SHP77 treated with DMSO at 0.1 percent for 48 hours (cell line): ENCODE measurements at regions not wholly inside any gene's neighbourhood (a gene's known extent, or its start where the extent isn't known, plus 50 kb on each side); places are given as distances from the start of the nearest gene placed in this dataset.
"Not testable (repeated sequence)": the region's sequence is repeated elsewhere in the genome, so short reads cannot be mapped to it uniquely, and the experiment has no call there.

Source experiments
- DNase-seq: peaks from one replicate; lab custom pipeline; 2025; lab: John Stamatoyannopoulos, UW

DNA sequence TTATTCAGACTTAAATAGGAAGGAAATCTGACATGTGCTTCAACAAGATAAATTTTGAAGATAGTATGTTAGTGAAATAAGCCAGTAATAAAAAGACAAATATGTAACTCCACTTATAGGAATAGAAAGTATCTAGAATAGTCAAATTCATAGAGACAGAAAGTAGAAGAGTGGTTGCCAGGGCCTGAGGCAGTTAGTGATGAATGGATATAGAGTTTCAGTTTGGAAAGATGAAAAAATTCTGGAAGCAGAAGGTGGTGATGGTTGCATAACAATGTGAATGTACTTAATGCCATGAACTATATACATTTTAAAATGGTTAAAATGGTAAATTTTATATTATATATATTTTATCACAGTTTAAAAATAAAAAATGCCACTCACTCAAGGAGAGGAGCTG, 54.3 kb downstream of the HAND2 start:
- no peak for DNase-seq

DNA sequence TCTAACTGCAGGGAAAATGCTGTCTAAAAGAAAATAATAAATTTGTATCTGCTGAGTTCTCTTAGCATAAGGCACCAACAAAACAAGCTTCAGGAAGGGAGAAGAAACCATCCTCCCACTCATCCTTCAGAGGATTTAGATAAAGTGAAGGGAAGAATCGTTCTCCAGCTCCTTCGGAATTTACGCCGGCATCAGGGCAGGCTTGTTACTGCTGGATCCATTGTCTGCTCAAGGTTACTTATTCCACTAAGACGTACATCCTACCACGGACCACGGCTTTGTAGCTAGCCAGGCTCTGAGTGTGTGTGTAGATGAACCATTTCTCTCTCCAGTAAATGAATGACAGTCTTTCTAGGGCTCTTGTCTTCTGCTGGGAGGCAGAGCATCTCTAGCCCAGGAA, 60.4 kb downstream of the HAND2 start:
- DNase-seq, result no peak

DNA sequence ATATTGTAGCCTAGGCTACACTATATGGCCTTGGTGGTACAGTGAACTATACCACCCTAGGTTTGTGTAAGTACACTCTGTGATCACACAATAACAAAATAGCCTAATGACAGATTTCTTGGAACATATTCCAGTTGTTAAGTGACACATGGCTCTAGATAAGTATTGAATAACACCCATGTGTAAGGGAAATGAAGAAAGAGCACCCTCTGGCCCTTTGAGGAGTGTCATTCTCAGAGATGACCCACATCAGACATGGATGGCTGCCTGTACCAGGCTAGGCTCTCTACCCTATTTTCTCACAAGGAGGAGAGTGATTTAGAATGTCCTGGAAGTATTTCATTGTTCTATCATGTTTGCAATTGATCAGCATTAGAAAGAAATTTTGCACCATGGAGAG, 61.7 kb downstream of the HAND2 start:
- DNase-seq, result no peak

DNA sequence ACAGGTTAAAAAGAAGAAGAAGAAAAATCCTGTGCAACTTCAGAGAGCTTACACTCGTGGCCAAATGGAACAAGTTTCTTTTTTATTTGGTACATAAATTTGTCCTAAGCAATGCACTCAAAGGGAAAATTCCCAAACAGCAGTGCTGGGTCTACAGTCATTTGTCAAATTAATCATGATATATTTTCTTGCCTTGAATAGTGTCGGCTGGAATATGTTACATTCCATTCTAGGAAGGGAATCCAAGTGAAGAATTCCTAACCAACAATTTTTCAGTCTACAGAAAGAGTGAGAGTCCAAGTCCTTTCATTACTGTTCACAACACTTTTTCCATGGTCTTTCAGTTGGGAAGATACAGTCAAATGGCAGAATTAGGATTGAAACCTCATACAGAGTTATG, 63.9 kb downstream of the HAND2 start:
- no peak for DNase-seq

DNA sequence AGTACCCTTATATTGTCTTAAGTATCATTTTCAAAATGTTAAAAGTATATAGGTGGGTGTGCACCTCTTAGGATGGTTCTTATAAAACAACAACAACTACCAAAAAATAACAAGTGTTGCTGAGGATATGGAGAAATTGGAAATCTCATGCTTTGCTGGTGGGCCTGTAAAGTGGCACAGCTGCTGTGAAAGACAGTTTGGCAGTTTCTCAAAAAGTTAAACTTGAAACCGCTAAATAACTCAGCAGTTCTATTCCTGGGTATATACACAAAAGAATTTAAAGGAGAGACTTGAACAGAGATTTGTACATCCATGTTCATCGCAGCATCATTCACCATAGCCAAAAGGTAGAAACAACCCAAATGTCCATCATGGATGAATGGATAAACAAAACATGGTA, 65.5 kb downstream of the HAND2 start:
- no peak for DNase-seq

DNA sequence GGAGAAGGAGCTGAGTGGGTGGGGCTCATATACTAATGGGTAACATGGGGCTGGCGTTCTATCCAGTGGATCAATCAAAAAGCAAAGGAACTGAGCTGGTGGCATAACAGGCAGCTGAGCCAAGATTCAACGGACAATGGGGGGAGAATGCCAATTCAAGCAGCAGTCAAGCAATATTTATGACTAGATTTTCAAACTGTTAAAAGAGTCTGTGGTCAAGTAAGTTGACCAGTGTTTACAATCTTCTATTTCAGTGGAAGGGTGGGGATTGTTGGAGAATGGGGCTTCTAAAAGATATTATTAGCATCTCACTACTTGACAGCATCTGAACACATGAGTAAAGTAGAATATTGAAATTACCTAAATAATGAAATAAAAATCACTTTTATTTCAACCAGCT, 64.9 kb upstream of the SCRG1 start:
- no peak for DNase-seq

DNA sequence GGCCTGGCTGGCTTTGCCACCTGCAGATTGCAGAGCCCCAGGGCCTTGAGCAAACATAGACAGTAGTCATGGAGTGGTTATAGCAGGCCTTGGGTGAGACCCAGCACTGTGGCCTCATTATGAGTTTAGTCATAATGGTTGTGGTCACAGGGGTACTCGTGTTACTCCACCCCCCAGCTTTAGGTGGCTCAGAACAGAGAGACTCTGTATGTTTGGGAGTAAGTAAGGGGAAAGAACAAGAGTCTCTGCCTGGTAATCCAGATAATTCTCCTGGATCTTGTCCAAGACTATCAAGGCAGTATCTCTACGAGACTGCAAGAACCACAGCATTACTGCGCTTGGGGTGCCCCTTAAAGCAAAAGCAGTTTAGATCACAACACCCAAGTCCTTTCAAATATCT, 62.3 kb upstream of the SCRG1 start:
- DNase-seq, result no peak

DNA sequence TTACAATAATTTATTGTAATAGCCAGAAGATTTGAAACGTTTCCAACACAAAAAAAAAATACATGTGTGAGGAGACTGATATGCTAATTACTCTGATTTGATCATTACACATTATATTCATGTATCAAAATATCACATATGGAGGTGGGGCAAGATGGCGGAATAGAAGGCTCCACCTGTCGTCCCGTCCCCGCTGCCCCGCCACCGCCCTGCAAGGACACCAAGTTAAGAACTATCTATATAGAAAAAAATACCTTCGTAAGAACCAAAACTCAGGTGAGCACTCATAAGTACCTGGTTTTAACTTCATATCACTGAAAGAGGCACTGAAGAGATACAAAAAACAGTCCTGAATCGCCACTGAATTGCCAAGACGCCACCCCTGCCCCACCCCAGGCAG, 60.9 kb upstream of the SCRG1 start:
- no peak for DNase-seq

DNA sequence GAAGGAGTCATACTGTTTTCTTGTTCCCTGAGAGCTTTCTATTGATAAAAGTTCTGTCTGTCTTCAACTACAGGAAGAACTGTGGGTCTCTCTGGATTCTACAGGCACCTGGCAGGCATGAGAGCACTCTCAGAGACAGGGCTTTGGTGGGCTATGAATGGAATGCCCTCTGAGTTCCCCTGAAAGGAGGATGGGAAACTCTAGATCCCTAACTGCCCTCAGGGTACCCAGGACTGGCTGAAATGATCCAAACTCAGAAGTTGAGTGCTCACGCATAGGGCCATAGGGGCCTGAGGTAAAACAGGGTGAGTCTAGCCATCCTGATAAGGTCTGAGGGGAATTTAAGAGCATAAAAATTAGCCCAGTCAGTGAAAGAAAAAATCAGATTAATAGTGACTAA, 59.0 kb upstream of the SCRG1 start:
- DNase-seq, result no peak

DNA sequence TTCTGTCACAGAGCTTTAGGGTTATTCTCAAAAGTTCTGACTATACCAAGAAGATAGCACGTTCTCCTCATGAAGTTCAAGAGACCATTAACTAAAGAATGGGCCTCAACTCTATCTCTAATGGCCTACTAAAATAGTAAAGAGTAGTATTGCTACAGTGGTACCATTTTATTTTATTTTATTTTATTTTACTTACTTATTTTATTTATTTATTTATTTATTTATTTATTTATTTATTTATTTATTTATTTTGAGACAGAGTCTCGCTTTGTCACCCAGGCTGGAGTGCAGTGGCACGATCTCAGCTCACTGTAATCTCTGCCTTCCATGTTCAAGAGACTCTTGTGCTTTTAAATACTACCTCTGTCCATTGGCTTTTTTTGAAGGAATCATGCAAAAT, 52.5 kb upstream of the SCRG1 start:
- DNase-seq, result not testable (repeated sequence)

DNA sequence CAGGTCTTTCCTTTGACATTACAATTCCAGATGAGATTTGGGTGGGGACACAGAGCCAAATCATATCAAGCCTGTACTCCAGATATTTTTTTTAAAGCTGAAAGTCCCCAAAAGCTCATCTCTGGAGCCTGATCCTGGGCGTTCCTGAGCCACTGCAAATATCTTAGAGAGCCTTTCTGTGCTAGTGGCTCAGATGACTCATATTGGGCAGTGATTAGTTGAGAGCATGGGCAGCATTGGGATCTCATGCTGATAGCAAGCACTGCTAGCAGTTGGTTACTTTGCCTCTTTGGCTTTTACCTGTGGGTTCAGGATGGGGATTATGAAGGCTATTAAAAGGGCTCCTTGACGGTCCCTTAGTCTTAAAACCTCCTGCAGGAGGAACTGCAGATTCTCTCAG, 51.4 kb upstream of the SCRG1 start:
- no peak for DNase-seq

DNA sequence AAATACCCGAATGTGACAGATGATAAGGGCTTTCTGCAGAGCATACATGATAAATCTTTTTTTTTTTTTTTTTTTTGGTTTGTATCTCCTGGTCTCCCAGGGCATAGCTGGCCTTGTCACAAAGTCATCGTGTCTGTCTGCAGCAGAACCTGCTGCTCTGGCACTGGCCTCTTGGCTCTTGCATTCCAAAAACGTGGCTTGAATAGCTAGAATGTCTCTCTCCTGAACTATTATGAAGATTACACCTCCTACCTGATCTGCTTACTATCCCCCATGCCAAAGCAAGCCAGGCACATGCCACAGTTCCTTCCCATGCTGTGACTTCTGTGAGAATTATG, 50.4 kb upstream of the SCRG1 start:
- DNase-seq, result peak; percentile 77

DNA sequence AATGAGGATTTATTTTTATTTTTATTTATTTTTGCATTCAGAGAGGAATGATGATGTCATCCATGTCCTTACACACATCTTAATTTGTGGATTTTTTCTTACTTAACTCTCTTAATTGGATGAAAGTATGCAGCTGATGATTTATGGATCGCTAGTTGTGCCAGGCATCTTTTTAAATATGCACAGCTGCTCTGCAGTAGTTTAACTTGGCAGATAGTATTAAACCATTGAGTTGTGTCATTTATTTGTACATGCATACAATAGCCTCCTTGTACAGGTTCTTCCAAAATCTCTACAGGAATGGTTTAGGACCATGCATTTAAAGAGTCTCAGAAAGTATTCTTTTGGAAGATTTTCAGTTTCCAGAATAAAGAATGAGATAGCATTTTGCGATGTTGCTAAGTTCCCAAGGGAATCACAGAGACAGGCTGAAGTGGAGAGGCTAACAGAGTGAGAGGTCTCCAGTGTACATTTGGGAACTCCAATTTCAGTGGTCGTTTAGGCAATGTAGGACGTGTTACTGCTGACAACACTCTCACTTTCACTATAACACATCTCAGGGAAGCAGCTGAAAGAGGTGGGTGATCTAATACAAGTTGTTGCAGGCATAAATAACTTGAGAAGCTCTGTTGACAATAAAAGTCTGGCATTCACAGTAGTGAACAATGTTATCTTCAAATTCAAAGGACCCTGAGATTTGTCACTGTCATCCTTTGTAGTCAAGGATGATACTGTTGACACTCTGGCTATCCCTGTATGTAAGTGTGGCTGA, 49.9 kb upstream of the SCRG1 start:
- DNase-seq, result peak; percentile 77
